ENCODE measurements at regions not wholly inside any gene's neighbourhood (a gene's known extent, or its start where the extent isn't known, plus 50 kb on each side); places are given as distances from the start of the nearest gene placed in this dataset.

DNA sequence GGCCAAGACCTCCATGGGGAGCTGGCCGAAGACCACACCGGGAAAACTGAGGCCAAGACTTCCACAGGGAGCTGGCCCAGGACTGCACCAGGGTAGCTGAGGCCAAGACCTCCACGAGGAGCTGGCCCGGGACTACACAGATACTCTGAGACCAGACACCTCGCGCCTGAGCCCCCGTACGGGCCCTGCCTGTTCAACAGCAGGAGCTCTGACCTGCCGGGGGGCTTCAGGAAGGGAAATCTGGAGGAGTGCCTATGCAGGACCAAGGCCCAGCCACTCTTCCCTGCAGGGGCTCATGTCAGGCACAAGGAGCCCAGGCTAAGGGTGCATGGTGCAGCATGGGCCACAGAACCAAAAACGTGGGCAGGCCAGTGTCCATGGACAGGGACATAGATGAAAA, 151.6 kb downstream of the TMEM18 start:
- TF ChIP-seq, protein P1, sequence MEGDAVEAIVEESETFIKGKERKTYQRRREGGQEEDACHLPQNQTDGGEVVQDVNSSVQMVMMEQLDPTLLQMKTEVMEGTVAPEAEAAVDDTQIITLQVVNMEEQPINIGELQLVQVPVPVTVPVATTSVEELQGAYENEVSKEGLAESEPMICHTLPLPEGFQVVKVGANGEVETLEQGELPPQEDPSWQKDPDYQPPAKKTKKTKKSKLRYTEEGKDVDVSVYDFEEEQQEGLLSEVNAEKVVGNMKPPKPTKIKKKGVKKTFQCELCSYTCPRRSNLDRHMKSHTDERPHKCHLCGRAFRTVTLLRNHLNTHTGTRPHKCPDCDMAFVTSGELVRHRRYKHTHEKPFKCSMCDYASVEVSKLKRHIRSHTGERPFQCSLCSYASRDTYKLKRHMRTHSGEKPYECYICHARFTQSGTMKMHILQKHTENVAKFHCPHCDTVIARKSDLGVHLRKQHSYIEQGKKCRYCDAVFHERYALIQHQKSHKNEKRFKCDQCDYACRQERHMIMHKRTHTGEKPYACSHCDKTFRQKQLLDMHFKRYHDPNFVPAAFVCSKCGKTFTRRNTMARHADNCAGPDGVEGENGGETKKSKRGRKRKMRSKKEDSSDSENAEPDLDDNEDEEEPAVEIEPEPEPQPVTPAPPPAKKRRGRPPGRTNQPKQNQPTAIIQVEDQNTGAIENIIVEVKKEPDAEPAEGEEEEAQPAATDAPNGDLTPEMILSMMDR (IDR thresholded peaks at IDR 0.05 in 8 of 11, conservative IDR thresholded peaks at IDR 0.05 in 3 of 11) = no peak
- TF ChIP-seq POLR2AphosphoS5 (IDR thresholded peaks at IDR 0.05) (no peak), POLR2A (IDR thresholded peaks at IDR 0.05) (no peak)

Measured in spleen (tissue), 7 donors.